ENCODE measurements at regions not wholly inside any gene's neighbourhood (a gene's known extent, or its start where the extent isn't known, plus 50 kb on each side); places are given as distances from the start of the nearest gene placed in this dataset.

DNA sequence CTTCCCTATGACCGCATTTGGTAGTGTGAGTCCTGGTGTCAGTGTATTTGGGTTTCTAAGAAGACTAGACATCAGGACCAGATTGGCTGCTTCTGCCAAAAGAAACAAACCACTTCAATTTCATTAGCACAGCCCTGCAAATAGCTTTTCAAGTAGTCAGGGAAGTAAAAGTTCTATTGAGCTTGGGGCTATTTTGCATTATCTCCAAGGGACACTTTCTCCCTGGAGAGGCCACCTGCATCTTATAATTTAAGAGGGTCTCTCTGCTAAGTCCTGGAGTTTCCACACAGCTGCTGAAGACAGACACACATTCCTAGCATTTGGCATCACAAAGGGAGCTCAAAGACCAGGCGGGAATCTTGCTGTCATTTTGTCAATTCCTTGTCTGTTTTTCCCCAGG, 141.2 kb downstream of the BMP2 start:
- TF ChIP-seq, protein P1, sequence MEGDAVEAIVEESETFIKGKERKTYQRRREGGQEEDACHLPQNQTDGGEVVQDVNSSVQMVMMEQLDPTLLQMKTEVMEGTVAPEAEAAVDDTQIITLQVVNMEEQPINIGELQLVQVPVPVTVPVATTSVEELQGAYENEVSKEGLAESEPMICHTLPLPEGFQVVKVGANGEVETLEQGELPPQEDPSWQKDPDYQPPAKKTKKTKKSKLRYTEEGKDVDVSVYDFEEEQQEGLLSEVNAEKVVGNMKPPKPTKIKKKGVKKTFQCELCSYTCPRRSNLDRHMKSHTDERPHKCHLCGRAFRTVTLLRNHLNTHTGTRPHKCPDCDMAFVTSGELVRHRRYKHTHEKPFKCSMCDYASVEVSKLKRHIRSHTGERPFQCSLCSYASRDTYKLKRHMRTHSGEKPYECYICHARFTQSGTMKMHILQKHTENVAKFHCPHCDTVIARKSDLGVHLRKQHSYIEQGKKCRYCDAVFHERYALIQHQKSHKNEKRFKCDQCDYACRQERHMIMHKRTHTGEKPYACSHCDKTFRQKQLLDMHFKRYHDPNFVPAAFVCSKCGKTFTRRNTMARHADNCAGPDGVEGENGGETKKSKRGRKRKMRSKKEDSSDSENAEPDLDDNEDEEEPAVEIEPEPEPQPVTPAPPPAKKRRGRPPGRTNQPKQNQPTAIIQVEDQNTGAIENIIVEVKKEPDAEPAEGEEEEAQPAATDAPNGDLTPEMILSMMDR (conservative IDR thresholded peaks at IDR 0.05) = no peak
- no peak for TF ChIP-seq ZFX (IDR thresholded peaks at IDR 0.05)
